GM23248 (cell line): ENCODE measurements at regions not wholly inside any gene's neighbourhood (a gene's known extent, or its start where the extent isn't known, plus 50 kb on each side); places are given as distances from the start of the nearest gene placed in this dataset.

Experiments used
- EZH2 ChIP-seq: fragments of 200-600 bp; sonication (generic); IDR thresholded peaks from 2 replicates; pipeline ENCODE4 v1.6.1; 2018; ENCODE audit warnings: antibody characterized with exemption, mild to moderate bottlenecking; ENCODE audit not compliant: insufficient read depth, poor library complexity, severe bottlenecking
- EZH2phosphoT487 ChIP-seq: fragments of 200-600 bp; sonication (generic); IDR thresholded peaks from 2 replicates; pipeline ENCODE4 v1.6.1; 2018; ENCODE audit warnings: antibody characterized with exemption, moderate library complexity, mild to moderate bottlenecking, low read depth; ENCODE audit not compliant: insufficient read depth

GRCh38 chr1:244992833-244993232 is 128.5 kb upstream of the HNRNPU start:
- TF ChIP-seq EZH2: no peak
- no peak for TF ChIP-seq EZH2phosphoT487
